ENCODE measurements at regions not wholly inside any gene's neighbourhood (a gene's known extent, or its start where the extent isn't known, plus 50 kb on each side); places are given as distances from the start of the nearest gene placed in this dataset.

DNA sequence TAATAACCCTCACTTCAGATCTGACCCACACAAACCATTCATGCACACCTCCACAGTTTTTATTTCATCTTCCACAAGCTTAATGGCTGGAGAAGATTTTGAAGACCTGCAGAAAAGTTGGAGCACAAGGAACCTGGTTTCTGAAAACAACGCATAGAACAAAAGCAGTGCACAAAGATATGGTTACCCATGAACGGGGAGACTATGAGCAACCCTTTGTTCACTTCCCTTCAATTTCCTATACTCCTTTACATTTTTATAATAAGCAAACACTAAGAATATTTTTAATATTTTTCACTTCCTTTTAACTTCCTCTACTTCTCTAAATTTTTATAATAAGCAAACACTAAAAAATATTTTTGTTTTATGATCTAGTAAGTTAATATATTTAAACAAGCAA lies 103.5 kb upstream of the UBE2E2 start:
- DNase-seq, result no peak
- intact Hi-C loops (cut with DNase I), result no loop called here

- no peak for DNase-seq
- intact Hi-C loops (cut with DNase I), result no loop called here
These were observed 103.0 kb upstream of the UBE2E2 start for GRCh38 chr3:23100106-23100505.

DNA sequence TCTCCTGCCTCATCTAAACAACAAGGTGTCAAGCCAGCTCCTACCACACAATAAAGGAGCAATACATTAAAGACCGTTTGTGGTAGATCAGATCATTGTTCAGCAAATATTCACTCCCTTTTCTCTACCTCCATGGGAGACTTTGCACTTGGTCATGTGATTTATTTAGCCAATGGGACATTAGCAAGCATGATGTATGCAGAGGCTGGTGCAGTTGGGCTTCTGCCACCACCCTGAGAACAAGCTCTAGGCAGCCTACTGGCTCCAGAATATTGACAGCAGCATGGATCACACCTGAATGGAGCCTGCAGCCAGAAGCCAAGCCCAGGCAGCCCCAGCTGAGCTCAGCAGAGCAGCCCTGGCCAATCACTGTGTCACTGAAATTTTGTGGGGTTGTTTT lies 99.4 kb upstream of the UBE2E2 start:
- DNase-seq, result no peak
- intact Hi-C loops (cut with DNase I), result no loop called here

- DNase-seq, result no peak
- intact Hi-C loops (cut with DNase I), result no loop called here
These were observed 98.1 kb upstream of the UBE2E2 start for GRCh38 chr3:23105048-23105447.

DNA sequence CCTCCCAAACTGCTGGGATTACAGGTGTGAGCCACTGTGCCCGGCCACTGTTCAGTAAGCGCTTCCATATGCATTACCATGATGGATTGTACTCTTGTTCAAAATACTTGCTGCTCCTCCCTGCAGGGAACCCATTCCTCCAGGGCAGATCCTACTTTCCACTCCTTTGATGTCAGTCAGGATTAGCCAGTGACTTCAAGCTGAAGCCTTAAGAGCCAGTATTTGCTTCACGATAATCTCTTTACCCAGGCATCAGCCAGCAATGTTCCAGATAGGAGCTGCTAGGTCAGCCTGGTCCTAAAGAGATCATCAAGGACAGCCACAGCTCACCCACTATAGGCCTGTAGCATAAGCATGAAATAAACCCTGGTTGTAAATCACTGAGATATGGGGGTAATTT lies 96.5 kb upstream of the UBE2E2 start:
- DNase-seq, result no peak
- intact Hi-C loops (cut with DNase I), result no loop called here

- DNase-seq, result no peak
- intact Hi-C loops (cut with DNase I), result no loop called here
These were observed 95.9 kb upstream of the UBE2E2 start for GRCh38 chr3:23107221-23107620.

DNA sequence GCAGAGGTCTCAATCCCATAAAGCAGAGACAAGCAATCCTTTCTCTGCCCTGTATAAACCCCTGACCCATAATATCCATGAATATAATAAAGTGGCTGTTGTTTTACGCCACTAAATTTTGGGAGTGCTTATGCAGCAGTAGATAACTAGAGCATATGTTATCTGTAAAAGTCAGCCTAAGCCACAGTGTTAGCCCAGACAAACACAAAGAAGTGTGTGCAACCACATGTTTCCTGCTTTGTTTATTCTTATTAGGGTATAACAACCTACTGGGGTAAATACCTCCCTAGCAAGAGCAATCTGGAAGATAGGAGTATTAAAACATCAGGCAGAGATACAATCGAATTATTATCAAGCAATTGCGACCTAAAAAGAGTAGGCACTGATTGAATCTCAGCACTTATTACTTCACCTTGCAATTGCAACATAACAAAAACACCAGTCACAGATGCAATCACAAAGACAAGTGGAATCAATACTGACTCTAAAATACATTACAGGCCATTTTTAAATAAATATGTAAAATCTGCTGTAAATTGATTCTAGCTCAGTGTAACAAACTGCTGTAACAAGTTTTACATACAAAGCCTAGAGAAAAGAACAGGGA lies 94.6 kb upstream of the UBE2E2 start:
- no peak for DNase-seq
- intact Hi-C loops (cut with DNase I), result no loop called here

GRCh38 chr3:23111286-23111685 lies 91.8 kb upstream of the UBE2E2 start:
- intact Hi-C loops (cut with DNase I), result no loop called here

DNA sequence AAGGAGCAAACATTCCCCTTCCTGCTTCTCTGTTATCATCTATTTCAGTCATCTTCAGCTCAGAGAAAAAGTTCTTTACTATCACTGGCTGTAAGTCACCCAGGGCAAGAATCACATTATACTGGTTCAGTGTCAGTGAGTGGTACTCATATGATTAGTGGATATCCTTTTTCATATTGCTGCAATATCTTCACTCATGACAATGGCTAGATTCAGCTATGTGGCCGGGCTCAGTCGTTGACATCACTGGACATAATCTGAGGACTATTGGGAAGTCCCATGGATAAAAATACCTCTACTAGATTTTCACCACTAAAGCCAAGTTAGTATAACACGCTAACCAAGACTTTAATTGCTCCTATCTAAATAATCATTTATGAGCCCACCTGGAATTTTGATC lies 91.3 kb upstream of the UBE2E2 start:
- DNase-seq, result no peak
- intact Hi-C loops (cut with DNase I), result no loop called here

More at GRCh38 chr3:23111286-23111685, 91.8 kb upstream of the UBE2E2 start:
- no peak for DNase-seq

DNA sequence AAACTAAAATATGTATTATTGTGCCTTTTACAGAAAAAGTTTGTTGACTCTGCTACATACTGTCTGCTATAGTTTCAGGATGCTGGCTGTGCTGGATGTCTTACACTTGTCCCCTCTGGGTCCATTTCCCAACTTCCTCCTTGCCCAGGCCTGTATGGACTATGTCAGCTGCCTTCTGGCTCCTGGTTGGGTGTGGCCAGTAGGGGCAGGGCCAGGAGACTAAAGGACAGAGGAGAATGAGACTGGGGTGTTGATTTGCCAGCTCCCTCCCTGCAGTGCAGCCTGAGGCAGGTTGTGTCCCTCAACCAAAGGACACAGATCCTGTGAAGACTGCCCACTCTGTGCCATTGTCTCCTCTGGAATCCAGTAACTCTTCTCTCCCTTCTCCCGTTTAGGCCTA lies 90.6 kb upstream of the UBE2E2 start:
- intact Hi-C loops (cut with DNase I), result no loop called here
- DNase-seq, result no peak

DNA sequence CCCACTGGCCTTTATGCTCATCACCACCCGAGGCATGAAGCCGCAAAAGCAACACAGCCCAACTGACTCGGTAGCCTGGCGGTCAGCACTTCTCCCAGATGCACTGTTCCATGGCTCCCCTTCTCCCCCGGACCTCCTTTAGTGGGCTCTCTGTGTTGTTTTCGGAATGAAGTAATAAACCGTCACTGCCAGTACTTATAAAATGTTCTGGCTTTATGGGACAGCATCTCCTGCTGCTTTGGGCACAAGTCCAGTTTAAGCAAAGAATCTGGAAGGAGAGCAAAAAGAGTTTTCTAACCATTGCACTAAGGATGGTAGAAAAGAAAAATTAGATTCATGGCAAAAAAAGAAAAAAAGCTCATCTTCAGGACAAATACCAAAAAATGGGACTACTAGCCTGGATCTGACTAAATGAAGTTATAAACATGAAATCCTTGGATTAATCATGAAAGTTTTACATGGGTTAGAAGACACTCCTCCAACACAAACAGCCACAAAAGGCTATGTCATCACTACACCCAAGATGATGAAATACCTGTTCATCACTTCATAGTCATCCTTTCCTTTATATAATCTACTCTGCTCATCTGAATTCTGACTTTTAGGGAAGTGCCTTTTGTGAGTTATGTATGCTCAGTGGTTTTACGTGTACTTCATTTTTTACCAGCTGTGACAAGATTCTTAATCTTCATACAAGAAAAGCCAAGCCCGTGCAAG lies 89.5 kb upstream of the UBE2E2 start:
- intact Hi-C loops (cut with DNase I), result no loop called here
- DNase-seq, result no peak

DNA sequence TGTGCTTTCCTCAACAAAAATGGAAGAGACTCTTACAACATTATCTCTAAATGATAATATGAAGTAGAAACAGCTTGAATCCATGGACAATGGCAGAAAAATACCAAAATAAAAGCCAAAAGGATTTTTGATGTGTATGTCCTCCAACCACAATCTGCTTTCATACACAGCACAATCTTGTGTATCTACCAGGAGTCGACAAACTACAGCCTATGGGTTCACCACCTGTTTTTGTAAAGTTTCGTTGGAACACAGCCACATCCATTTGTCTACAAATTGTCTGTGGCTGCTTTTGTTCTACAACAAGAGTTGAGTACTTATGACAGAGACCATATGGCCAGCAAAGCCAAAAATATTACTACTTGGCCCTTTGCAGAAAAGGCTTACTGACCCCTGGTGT lies 88.7 kb upstream of the UBE2E2 start:
- intact Hi-C loops (cut with DNase I), result no loop called here
- no peak for DNase-seq

DNA sequence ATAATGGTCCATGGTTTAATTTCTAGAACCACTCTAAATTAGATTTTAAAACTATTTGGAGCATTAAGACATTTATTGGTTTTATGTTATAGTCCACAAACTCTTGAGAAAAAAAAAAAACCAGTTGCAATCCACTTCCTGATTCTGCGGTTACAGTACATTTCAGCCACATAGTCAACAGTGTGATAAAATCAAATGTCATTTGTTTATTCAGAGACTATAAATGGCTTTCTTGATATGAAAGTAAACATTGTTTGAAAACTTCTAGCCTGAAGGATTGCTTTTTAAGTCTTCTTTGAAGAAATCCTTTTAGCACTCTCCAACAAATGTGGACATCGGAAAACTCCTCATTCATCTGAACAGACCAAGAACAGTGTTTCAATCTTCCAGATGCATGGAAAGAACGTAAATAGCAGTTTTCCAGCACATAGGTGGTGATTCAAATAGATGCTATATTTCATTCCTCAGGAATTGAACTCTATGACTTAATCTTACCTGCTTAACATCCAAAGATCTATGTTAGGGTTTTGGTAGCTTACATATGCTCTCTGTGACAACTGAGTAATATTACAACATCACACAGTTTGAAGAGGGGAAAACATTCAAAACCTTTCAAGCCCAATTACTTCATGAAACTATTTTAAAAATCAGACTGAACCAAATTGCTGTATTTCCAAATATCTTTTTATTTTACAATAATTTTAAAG lies 87.8 kb upstream of the UBE2E2 start:
- intact Hi-C loops (cut with DNase I), result no loop called here
- DNase-seq, result no peak

DNA sequence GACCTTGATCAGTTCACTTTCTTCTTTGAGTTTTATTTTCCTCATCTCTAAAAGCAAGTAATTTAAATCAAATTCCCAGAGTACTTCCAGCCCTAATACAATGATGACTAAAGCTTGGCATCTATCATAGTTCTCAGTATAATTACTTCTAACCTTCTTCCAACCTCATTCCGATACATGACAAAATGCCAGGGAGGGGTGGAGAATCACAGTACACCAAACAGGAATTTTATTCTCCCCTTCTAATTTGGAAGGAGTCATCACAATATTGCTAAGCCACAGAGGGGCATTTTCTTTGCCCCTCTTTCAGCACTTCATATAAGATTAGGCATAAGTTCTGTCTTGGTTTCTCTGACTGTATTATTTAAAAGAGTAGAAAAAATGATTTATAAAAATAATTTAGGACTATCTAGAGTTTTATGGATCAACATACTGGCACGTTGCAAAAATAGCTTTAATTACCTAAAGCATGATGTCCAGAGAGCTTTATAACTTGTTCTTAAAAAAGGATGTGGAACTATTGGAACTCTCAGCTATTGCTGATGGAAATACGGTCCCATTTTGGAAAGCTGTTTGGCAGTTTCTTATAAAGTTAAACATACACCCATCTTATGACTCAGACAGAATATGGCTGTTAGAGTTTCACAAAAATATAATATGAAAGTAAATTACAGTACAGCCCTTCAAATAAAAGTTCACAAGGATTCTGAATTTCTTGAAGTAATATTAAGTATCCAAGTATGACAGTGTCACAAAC lies 86.9 kb upstream of the UBE2E2 start:
- no peak for DNase-seq
- intact Hi-C loops (cut with DNase I), result no loop called here

GRCh38 chr3:23117856-23118255 lies 85.3 kb upstream of the UBE2E2 start:
- no peak for DNase-seq
- intact Hi-C loops (cut with DNase I), result no loop called here

GRCh38 chr3:23127196-23127595 lies 75.9 kb upstream of the UBE2E2 start:
- intact Hi-C loops (cut with DNase I), result no loop called here
- no peak for DNase-seq

DNA sequence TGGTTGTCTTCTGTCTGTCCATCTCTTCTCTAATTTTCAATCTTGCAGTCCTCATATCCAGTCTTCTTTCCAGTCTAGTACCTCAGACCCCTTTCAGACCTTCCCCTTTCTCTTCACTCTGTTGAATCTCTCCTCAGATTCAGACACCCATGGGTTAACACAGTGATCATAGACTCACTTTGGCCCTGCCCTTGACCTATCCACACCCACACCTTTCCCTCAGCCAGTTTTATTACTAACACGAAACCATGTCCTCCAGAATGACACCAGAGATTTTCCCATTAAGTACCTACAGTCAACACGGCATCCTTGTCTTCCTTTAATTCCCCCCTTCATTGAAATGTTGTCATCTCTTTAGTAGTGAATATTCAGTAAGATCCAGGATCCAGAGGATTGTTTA lies 74.5 kb upstream of the UBE2E2 start:
- intact Hi-C loops (cut with DNase I), result no loop called here
- no peak for DNase-seq

- DNase-seq, result no peak
- intact Hi-C loops (cut with DNase I), result no loop called here
These were observed 74.0 kb upstream of the UBE2E2 start for GRCh38 chr3:23129117-23129516.

DNA sequence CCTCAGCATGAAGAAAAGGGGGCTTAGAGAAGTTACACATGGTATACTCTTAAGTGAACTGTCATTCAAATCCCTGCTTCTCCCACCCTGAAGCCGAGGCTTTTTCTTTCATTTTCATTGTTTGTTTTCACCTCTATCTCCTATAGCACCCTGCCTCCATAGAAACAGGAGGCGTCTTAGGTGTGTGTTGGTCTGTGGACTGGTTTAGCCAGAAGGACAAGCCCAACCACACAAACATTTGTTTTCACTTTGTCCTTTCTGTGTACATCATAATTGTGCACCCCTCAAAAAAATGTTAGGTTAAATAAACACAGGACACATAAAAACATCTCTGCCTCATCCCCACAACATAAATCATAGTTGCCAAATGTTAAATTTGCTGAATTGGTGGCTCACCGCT lies 73.3 kb upstream of the UBE2E2 start:
- intact Hi-C loops (cut with DNase I), result no loop called here
- no peak for DNase-seq

- intact Hi-C loops (cut with DNase I), result no loop called here
- no peak for DNase-seq
These were observed 72.7 kb upstream of the UBE2E2 start for GRCh38 chr3:23130406-23130805.
